Keratinocyte (primary cell): ENCODE measurements at regions not wholly inside any gene's neighbourhood (a gene's known extent, or its start where the extent isn't known, plus 50 kb on each side); places are given as distances from the start of the nearest gene placed in this dataset.

Experiments used
- DNase-seq: peaks from one replicate; pipeline ENCODE4 v3.0.0-alpha.2; 2011; ENCODE audit warnings: low read depth, missing footprints, low spot score
- FAIRE-seq: peaks from 2 replicates; lab custom pipeline; 2011; peaks lifted over from hg19 to GRCh38; lab: Jason Lieb, UNC
- H2AFZ ChIP-seq: 2 replicates; pipeline ENCODE4 v1.6.0; 2012; ENCODE audit warnings: low read length, control low read depth, inconsistent platforms; ENCODE audit not compliant: control insufficient read depth
- H3K27ac ChIP-seq: 2 replicates; pipeline ENCODE4 v1.5.1; 2011; ENCODE audit warnings: low read length; ENCODE audit not compliant: control insufficient read depth, insufficient read depth
- H3K27me3 ChIP-seq: 3 replicates; pipeline ENCODE4 v1.6.0; 2011; ENCODE audit warnings: low read length; ENCODE audit not compliant: control insufficient read depth, insufficient read depth; ENCODE audit errors: extremely low read depth
- H3K36me3 ChIP-seq, 2 experiments: 2 replicates in 1 of 2; 3 replicates in 1 of 2; pipeline ENCODE4 v1.5.1; 2011; ENCODE audit warnings: low read length in 2 of 2, mild to moderate bottlenecking in 1 of 2; ENCODE audit not compliant: control insufficient read depth in 2 of 2, insufficient read depth in 2 of 2; ENCODE audit errors: extremely low read depth in 1 of 2
- H3K4me1 ChIP-seq: 3 replicates; pipeline ENCODE4 v1.5.1; 2011; ENCODE audit warnings: low read length; ENCODE audit not compliant: control insufficient read depth, insufficient read depth; ENCODE audit errors: extremely low read depth
- H3K4me2 ChIP-seq: 3 replicates; pipeline ENCODE4 v1.6.0; 2011; ENCODE audit warnings: low read depth, low read length; ENCODE audit not compliant: control insufficient read depth, insufficient read depth; ENCODE audit errors: extremely low read depth
- H3K4me3 ChIP-seq, 3 experiments: fragments of 200-600 bp in 1 of 3; sonication (generic) in 1 of 3; 2 replicates in 2 of 3; 3 replicates in 1 of 3; pipeline ENCODE4 v1.5.1; 2011 to 2016; ENCODE audit warnings: low read length in 3 of 3, mild to moderate bottlenecking in 3 of 3, control low read depth in 2 of 3, inconsistent platforms in 1 of 3, low read depth in 1 of 3, mixed read lengths in 1 of 3, mixed run types in 1 of 3, moderate library complexity in 1 of 3; ENCODE audit not compliant: control insufficient read depth in 2 of 3, insufficient read depth in 2 of 3; ENCODE audit errors: extremely low read depth in 1 of 3
- H3K79me2 ChIP-seq: 2 replicates; pipeline ENCODE4 v1.6.0; 2012; ENCODE audit warnings: low read length; ENCODE audit not compliant: control insufficient read depth, insufficient read depth
- H3K9ac ChIP-seq: 3 replicates; pipeline ENCODE4 v1.6.0; 2011; ENCODE audit warnings: low read length; ENCODE audit not compliant: control insufficient read depth, insufficient read depth; ENCODE audit errors: extremely low read depth
- H3K9me1 ChIP-seq: 3 replicates; pipeline ENCODE4 v1.6.0; 2011; ENCODE audit warnings: low read length; ENCODE audit not compliant: control insufficient read depth, insufficient read depth; ENCODE audit errors: extremely low read depth
- H3K9me3 ChIP-seq: 2 replicates; pipeline ENCODE4 v1.5.1; 2012; ENCODE audit warnings: low read depth, low read length; ENCODE audit not compliant: control insufficient read depth
- H4K20me1 ChIP-seq: 3 replicates; pipeline ENCODE4 v1.6.0; 2011; ENCODE audit warnings: low read length; ENCODE audit not compliant: control insufficient read depth, insufficient read depth; ENCODE audit errors: extremely low read depth
- CTCF ChIP-seq, 3 experiments: IDR thresholded peaks in 1 of 3; conservative IDR thresholded peaks in 1 of 3; optimal IDR thresholded peaks in 1 of 3; 2 replicates in 2 of 3; 3 replicates in 1 of 3; pipeline versions ENCODE3 to v1.5.1; 2011; ENCODE audit warnings: low read length in 3 of 3, mild to moderate bottlenecking in 3 of 3, moderate library complexity in 2 of 3, control low read depth in 1 of 3, inconsistent platforms in 1 of 3; ENCODE audit not compliant: insufficient read depth in 2 of 3; ENCODE audit errors: extremely low read depth in 1 of 3
- EZH2 ChIP-seq: IDR thresholded peaks from one replicate; pipeline ENCODE4 v1.6.1; 2012; ENCODE audit warnings: inconsistent platforms, mild to moderate bottlenecking, low read length, moderate library complexity
- dilution Hi-C: fragments of 300-500 bp; cut with MboI; formaldehyde crosslinking; loops from one replicate; pipeline ENCODE4 v1.7.0; 2020; ENCODE audit warnings: low sequenced_read_pairs; ENCODE audit not compliant: extremely low pct_ligation_motif_present

- no peak for DNase-seq
- Histone ChIP-seq H2AFZ (no peak overlapping the region), H3K79me2 (no peaks in the 10 kb centered on the region), H3K9me1 (no peaks in the 10 kb centered on the region), H3K4me2 (no peak overlapping the region), H3K4me3 (no peak overlapping the region), H3K9ac (no peak overlapping the region), H3K4me1 (peaks cover 12% of the 10 kb centered on the region), H4K20me1 (no peaks in the 10 kb centered on the region), H3K27me3 (no peaks in the 10 kb centered on the region), H3K9me3 (no peaks in the 10 kb centered on the region), H3K36me3 (no peaks in the 10 kb centered on the region), H3K27ac (no peak overlapping the region)
- no peak for FAIRE-seq
- dilution Hi-C loops: no loop called here
- TF ChIP-seq CTCF (optimal IDR thresholded peaks at IDR 0.05 in 1 of 3, IDR thresholded peaks at IDR 0.05 in 1 of 3, conservative IDR thresholded peaks at IDR 0.05 in 1 of 3; ENCODE audit: extremely low read depth in 1 of 3, insufficient read depth in 2 of 3, low read length in 3 of 3): no peak
- no peak for TF ChIP-seq EZH2
Measured at GRCh38 chr4:38280323-38280706, 320.1 kb downstream of the PTTG2 start.

GRCh38 chr4:38281371-38282071 is 321.3 kb downstream of the PTTG2 start:
- no peak overlapping the region for H3K4me3 ChIP-seq
- H3K27me3 ChIP-seq: no peaks in the 10 kb centered on the region
- FAIRE-seq: peak; percentile 34
- H3K27ac ChIP-seq: no peak overlapping the region
- H3K79me2 ChIP-seq: no peaks in the 10 kb centered on the region
- H2AFZ ChIP-seq: peak overlapping the region; percentile 38
- no peak overlapping the region for H3K4me2 ChIP-seq
- dilution Hi-C loops: no loop called here
- no peaks in the 10 kb centered on the region for H3K36me3 ChIP-seq
- no peak for DNase-seq
- no peaks in the 10 kb centered on the region for H3K9me1 ChIP-seq
- TF ChIP-seq EZH2 (no peak), CTCF (optimal IDR thresholded peaks at IDR 0.05 in 1 of 3, IDR thresholded peaks at IDR 0.05 in 1 of 3, conservative IDR thresholded peaks at IDR 0.05 in 1 of 3; ENCODE audit: extremely low read depth in 1 of 3, insufficient read depth in 2 of 3, low read length in 3 of 3) (no peak)
- no peaks in the 10 kb centered on the region for H3K9me3 ChIP-seq
- H3K4me1 ChIP-seq: peaks cover 6% of the 10 kb centered on the region
- H3K9ac ChIP-seq: no peak overlapping the region
- H4K20me1 ChIP-seq: no peaks in the 10 kb centered on the region
